HPDE6-E6E7 (cell line): ENCODE measurements at regions not wholly inside any gene's neighbourhood (a gene's known extent, or its start where the extent isn't known, plus 50 kb on each side); places are given as distances from the start of the nearest gene placed in this dataset.
"Not testable (repeated sequence)": the region's sequence is repeated elsewhere in the genome, so short reads cannot be mapped to it uniquely, and the experiment has no call there.

Experiments used
- DNase-seq: peaks from one replicate; pipeline ENCODE4 v3.0.0; 2011; ENCODE audit warnings: missing footprints; ENCODE audit errors: extremely low spot score

DNA sequence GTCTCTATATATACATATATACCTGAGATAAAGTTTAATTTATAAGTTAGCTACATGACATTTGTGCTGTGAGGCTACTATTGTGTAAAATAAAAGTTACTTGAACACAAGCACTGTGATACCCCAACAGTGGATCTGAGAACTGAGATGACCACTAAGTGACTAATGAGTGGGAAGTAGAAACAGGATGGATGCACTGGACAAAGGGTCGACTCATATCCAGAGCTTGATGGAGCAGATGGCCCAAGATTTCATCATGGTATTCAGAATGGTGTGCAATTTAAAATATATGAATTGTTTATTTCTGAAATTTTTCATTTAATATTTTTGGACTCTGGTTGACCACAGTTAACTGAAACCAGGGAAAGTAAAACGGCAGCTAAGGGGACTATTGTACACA is 908.6 kb upstream of the MDGA2 start:
- peak; percentile 27 for DNase-seq

DNA sequence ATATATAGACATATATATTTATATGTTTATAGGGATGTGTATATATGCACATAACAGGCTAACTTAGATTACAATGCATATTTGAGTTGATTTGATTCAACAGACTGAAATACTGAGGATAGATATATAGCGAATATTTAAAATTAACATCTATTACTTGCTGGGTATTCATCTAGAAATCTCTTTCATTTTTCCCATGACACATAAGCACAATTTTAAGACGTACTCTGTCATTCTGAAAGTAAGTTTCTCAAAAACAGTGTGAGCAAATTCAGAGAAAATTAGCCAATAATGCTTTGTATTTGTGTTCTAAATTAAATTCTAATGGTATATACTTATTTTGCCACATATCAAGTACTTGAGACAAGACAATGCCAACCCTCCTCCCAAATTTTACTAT is 907.5 kb upstream of the MDGA2 start:
- no peak for DNase-seq

DNA sequence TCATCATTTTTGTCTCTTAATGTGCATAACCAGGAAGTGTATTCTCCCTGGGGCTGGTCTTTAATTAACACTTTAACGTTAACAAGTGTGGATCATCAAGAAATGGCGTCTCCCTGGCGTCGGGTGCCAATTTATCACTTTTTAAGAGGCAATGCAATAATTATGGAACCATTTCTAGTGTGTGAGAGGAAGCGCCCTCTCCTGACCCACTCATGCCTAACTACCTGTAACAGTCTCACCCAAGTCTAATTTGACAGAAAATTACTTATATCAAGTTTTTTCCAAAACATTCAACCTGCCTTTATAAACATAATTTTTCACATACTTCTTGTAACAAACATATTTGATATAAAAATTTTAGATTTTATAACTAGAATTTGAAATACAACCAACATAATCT is 905.3 kb upstream of the MDGA2 start:
- DNase-seq, result no peak

DNA sequence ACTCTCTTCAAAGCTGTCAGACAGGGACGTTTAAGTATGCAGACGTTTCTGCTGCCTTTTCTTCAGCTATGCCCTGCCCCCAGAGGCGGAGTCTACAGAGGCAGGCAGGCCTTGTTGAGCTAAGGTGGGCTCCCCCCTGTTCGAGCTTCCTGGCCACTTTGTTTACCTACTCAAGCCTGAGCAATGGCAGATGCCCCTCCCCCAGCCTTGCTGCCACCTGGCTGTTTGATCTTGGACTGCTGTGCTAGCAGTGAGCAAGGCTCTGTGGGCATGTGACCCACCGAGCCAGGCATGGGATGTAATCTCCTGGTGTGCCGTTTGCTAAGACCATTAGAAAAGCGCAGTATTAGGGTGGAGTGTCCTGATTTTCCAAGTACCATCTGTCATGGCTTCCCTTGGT is 900.4 kb upstream of the MDGA2 start:
- no peak for DNase-seq

DNA sequence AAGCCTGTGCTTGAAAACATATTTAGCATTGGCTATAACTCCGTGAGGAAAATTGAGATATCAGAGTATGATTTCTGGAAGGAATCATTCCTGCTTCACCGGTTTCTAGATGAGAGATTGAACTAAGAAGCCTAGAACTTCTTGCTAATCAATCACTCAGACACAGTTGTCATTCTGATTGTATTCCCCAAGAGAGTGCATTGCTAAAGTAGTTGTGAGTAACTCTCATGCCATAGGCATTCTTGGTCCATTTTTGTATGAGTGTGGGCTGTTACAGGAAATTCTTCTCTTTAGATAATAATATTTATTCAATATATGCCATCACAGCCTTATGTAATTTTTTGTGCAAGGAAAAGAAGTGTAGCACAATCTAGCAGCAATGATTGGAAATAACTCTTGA is 893.3 kb upstream of the MDGA2 start:
- DNase-seq, result peak; percentile 6

DNA sequence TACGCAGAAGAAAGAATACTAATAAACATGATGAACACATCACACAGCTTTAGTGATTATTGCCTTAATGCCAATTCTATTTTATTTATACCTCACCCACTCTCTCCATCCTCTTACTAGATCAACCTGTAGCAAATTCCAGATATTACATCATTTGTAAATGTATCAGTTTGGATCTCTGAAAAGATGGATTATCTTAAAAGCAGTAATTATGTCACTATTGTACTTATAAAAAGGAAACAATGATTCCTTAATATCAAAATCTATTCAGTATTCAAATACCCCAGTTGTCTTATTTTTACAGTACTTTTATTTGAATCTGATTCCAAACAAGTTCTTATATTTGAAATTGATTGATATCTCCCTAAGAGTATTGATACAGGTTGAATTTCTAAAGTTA is 892.8 kb upstream of the MDGA2 start:
- no peak for DNase-seq

DNA sequence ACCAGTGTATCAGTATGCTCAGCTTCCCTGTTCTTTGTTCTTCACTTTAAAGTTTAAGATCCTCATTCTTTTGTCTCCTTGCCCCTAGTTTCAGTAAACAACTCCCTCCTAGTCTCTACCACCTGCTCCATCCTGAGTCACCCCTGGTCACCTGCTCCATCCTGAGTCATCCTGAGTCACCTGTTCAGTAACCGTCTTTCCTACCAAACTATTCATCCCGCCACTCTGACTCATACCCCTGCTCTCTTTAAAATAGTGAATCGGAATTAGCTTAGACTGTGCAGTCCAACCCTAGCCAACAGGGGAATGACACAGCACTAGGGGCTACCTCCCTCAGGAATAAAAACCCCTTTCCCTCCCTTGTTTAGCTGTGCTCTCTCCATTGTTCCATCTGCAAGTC is 888.1 kb upstream of the MDGA2 start:
- DNase-seq, result peak; percentile 16

DNA sequence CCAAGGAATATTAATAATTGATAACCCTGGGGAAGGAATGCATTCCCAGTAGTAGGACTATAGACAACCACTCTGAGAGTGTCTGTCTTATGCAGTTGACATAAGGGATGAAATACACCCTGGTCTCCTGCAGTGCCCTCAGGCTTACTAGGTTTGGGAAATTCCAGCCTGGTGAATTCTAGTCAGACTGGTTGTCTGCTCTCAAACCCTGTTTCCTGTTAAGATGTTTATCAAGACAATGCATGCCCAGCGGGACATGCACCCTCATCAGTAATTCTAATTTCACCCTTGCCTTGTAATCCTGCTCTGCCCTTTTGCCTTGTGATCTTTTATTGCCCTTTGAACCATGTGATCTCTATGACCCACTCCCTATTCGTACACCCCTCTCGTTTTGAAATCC is 886.0 kb upstream of the MDGA2 start:
- DNase-seq, result not testable (repeated sequence)

DNA sequence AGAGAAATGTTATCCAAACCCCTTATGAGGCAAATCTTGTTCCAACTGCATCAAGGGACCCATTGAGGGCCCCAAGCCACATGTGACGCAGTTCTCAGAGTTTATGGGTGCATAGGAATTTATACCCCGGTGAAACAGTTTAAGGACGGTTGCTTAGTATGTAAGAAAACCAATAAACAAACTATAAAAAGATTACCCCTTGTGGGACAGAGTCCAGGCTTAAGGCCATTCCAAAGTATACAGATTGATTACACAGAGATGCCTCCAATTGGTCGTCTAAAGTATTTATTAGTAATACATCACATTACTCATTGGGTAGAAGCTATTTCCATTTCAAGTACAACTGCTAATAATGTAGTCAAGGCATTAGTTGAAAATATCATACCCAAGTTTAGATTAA is 885.0 kb upstream of the MDGA2 start:
- DNase-seq, result no peak

DNA sequence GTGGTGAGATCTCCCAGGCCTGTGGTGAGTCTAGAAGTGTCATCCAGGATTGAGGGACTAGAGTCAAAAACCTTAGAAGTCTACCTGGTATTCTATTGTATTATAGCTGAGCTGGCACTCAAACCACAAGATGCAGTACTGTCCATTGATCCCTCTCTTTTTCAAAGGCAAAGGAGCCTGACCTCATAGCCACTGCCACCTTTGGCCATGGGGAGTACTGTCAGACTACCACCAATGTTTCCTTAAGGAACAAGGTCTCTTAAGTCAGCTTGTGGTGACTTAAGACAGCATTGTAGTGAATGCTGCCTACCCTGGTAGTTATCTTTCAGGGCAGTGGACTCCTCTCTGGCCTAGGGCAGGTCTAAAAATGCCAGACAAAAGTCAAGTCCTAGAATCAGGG is 878.0 kb upstream of the MDGA2 start:
- no peak for DNase-seq

DNA sequence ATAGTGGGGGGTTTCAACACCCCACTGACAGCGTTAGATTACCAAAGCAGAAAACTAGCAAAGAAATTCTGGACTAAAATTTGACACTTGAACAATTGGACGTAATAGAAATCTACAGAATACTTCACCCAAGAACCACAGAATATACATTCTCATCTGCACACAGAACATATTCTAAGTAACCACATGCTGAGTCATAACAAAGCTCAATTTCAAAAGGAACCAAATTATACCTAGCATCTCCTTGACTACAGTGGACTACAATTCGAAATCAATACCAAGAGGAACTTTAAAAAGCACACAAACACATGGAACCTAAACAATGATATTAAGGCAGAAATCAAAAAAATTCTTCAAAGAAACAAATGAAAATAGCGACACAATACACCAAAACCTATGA is 871.6 kb upstream of the MDGA2 start:
- no peak for DNase-seq

DNA sequence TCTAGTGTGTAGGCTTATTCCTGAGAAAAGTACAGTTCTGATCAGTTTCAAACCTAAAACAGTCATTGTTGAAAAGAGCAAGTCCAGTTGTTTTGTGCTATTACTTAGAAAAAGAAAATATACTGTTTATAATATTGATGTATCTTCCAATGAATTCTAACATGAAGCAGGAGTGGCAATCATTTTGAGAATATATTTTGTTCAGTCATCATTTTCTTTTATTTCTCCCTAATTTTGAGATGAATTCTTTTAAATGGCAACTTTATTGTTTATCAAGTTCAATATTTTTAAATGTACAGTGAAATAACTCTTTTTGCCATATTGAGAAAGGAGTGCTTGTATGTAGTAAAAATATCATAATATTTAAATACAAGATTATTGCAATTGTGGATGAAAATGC is 862.2 kb upstream of the MDGA2 start:
- DNase-seq, result no peak

DNA sequence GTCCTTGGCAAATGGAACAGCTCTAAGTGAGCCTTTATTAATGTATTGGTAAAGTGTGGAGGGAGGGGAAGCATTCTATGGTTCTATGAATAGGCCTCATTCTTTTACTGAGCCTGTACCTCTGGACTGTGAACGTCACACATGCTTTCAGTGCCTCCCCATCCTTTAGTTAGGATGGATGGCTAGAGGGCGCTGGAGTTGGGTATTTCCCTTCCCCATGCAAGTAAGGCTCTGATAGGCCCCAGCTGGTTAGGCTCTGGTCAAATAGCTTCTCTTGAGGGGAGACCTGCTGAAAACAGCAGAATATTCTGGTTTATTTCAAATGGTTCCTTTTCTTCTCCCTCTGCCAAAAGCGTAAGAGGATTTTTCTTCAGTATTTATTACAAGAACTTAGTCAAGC is 860.9 kb upstream of the MDGA2 start:
- DNase-seq, result no peak

DNA sequence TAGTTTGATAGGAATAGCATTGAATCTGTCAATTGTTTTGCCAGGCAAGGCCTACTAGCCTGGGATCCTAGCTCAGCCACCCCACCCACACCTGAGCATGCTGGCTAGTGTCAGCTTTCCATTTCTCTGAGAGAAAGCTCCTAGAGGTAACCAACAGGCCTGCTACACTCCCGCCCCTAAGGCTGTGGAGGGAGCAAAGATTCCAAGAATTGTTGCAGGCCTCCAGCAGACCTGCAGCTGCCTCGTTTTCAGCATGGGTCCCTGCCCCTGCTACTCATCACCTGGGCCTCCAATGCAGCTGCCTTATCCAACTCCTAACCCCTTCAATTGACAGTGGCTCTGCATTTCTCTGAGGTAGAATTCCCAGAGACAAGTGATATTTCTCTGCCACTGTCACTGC is 852.4 kb upstream of the MDGA2 start:
- no peak for DNase-seq

DNA sequence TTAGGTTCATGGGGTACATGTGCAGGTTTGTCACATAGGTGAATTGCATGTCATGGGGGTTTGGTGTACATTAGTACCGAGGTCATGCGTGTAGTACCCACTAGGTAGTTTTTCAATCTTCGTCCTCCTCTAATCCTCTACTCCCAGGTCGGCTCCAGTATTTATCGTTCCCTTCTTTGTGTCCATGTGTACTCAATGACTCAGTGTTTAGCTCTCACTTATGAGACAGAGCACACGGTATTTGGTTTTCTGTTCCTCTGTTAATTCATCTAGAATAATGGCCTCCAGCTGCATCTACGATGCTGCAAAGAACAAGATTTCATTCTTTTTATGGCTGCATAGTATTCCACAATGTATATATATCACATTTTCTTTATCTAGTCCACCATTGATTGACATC is 850.9 kb upstream of the MDGA2 start:
- no peak for DNase-seq

DNA sequence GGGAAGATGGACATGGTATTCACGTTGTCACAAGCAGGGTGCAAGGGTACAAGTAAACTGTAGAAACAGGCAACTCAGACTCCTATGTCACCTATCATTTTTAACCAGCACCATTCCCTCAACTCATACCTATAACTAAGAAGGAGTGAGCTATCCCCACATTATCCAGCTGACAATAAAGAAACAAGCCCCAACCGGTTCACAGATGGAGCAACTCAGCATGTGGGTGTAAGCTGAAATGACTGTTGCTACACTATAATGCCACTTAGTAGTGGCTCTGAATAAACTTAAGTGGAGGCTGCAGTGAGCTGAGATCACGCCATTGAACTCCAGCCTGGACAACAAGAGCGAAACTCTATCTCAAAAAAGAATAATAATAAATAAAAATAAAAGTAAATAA is 829.5 kb upstream of the MDGA2 start:
- peak; percentile 7 for DNase-seq

DNA sequence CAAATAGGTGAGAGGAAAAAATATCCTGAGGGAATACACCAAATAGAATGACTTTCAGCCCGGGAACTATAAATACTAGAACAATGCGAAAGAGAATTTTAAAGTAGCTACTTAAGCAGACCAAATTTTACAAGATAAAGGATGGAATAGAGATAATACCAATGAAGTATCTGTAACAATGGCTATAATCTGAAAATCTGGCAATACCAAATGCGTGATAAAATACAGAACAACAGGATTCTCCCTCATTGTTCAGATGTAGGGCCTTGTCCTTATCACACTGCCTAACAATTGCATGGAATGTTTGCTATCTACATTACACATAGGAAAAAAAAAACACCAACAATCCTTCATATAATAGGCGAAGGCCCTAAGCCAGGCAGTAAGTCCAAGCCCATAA is 815.4 kb upstream of the MDGA2 start:
- DNase-seq, result no peak

DNA sequence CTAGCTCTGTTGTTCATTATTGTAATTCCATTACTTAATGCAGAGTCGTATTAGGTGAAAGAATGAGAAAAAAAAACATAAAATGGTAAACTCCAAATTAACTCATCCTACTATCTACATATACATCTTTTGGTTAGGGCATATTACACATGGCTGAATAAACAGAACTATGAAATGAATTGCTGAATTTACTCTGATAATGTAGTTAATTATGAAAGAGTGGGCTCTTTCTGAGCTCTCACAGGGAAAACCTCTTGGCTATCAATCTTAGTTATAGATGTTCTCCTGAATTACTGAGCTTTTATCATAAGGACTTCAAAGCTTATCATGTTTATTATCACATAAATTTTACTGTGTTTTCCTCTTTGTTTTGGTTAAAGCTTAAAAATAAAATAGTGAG is 798.5 kb upstream of the MDGA2 start:
- DNase-seq, result no peak

DNA sequence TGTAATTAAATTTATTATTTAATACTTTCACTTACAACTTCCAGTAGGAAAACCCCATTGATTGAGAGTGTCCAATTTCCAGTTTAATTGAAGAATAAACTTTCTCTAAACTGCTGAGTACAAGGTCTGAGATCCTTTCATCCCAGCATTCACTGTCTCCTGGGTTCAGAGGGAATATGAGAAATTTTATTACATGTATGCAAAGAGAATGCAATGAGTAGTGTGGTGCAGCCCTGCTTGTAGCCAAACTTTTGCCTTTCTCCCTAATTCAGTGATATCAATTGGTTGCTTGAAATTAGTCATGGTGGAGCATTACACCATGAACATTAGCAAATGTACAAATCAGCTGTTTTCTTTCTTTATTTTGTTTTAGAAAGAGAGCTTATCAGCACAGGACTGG is 780.6 kb upstream of the MDGA2 start:
- no peak for DNase-seq

DNA sequence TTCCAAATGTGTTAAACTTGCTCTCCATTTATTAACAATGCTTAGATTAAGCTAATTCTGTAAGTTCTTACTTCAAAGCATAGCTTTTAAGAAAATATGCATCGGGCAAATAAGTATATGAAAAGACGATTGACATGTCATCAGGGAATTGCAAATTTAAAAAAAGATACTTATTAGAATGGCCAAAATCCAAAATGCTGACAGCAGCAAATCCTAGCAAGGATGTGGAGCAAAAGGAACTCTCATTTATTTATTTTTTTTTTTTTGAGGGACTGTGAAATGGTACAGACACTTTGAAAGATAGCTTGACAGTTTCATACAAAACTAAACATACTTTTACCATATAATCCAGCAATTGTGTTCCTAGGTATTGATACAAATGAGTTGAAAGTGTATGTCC is 779.5 kb upstream of the MDGA2 start:
- DNase-seq, result no peak

DNA sequence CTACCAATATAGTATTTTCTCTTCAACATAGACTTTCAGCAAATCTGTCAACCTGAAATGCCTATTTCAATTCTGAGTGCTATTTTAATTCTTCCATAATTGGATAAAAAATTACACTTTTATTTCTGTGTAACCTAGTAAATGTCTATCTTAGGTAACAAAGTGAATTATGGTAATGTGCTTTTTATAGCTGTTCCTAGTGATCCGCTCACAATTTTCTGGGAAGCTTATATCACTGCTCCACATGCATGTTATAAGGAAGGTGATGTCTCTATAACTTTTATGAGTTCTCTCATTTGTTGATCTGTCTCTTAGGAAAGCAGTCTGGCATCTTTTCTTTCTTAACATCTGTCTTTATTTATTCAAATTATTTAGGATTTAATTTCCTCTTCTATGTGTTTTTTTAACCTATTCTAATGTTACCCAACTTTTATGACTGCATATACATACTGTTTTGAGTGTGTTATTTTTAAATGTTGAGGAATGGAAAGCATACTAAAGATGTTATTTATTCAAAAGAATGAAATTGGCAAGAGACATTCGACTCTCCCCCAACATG is 777.1 kb upstream of the MDGA2 start:
- DNase-seq, result no peak

DNA sequence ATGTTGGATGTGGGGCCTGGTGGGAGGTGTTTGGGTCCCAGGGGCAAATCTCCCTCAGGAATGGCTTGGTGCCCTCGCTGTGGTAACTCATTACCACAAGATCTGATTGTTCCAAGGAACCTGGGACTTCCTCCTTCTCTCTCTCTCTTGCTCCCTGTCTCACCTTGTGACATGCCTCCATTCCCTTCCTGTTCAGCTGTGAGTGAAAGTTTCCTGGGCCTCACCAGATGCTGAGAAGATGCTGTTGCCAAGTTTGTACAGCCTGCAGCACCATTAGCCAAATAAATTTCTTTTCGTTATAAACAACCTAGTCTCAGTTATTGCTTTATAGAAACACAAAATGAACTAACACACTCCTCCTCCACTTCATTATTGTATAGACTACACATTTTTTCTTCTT is 759.8 kb upstream of the MDGA2 start:
- no peak for DNase-seq

DNA sequence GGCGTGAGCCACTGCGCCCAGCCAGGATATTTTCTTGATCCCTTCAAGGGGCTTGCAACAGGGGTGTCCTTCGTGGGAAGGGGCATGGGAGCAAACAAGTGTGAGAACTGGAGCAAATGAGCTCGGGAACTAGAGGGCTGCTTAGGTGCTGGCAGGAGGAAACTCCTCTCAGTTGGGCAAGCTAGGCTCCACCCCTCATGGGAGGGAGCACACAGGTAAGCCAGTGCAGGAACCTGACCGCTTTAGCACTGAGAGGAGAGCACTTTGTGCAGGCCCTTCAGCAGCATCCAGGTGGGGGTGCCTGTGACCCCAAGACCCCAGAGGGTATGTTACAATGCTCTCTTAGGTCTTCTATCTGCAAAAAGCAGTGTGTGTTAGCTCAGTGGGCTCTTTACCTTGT is 755.4 kb upstream of the MDGA2 start:
- no peak for DNase-seq

DNA sequence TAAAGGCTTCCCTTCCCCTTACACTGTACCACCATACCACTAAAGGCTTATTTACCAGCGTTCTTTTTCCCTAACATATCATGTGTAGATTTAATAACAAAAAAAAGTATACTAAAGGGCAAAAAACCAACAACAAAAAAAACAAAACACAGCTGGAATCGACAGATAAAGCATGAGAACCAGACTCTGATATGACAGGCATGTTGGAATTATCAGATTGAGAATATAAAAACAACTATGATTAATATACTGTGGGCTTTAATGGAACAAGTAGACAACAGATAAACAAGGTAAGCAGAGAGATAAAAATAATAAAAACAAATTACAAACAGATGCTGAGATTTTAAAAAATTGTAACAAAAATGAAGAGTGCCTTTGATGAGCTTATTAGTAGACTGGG is 754.1 kb upstream of the MDGA2 start:
- DNase-seq, result no peak
